ENCODE measurements at regions not wholly inside any gene's neighbourhood (a gene's known extent, or its start where the extent isn't known, plus 50 kb on each side); places are given as distances from the start of the nearest gene placed in this dataset.

- intact Hi-C loops (cut with micrococcal nuclease), result no loop called here
- H3K4me3 Mint-ChIP-seq, result no peak overlapping the region
- H3K27me3 Mint-ChIP-seq (ENCODE audit: insufficient read depth), result no peaks in the 10 kb centered on the region
- no peak for DNase-seq (ENCODE audit: low spot score)
- no peaks in the 10 kb centered on the region for H3K36me3 Mint-ChIP-seq (ENCODE audit: low read depth)
- no peaks in the 10 kb centered on the region for H3K4me1 Mint-ChIP-seq (ENCODE audit: low read depth)
- H3K9me3 Mint-ChIP-seq, result no peaks in the 10 kb centered on the region
- no peak overlapping the region for H3K27ac Mint-ChIP-seq
Observed at GRCh38 chr18:37716106-37716735, 150.6 kb upstream of the CELF4 start.

- no peaks in the 10 kb centered on the region for H3K27me3 Mint-ChIP-seq (ENCODE audit: insufficient read depth)
- no peaks in the 10 kb centered on the region for H3K36me3 Mint-ChIP-seq (ENCODE audit: low read depth)
- H3K4me1 Mint-ChIP-seq (ENCODE audit: low read depth), result no peaks in the 10 kb centered on the region
- intact Hi-C loops (cut with micrococcal nuclease), result no loop called here
- H3K27ac Mint-ChIP-seq, result no peak overlapping the region
- DNase-seq (ENCODE audit: low spot score), result no peak
- H3K9me3 Mint-ChIP-seq, result no peaks in the 10 kb centered on the region
- no peak overlapping the region for H3K4me3 Mint-ChIP-seq
Observed at GRCh38 chr18:37714691-37715090, 149.1 kb upstream of the CELF4 start.

GRCh38 chr18:37712776-37713175 lies 147.2 kb upstream of the CELF4 start:
- intact Hi-C loops (cut with micrococcal nuclease), result no loop called here
- no peaks in the 10 kb centered on the region for H3K27me3 Mint-ChIP-seq (ENCODE audit: insufficient read depth)

GRCh38 chr18:37711766-37712505 lies 146.3 kb upstream of the CELF4 start:
- no peaks in the 10 kb centered on the region for H3K36me3 Mint-ChIP-seq (ENCODE audit: low read depth)
- H3K27ac Mint-ChIP-seq, result no peak overlapping the region
- no peaks in the 10 kb centered on the region for H3K4me1 Mint-ChIP-seq (ENCODE audit: low read depth)
- no peaks in the 10 kb centered on the region for H3K27me3 Mint-ChIP-seq (ENCODE audit: insufficient read depth)
- DNase-seq (ENCODE audit: low spot score), result no peak
- intact Hi-C loops (cut with micrococcal nuclease), result no loop called here
- no peaks in the 10 kb centered on the region for H3K9me3 Mint-ChIP-seq
- no peak overlapping the region for H3K4me3 Mint-ChIP-seq

More at GRCh38 chr18:37712776-37713175, 147.2 kb upstream of the CELF4 start:
- no peak overlapping the region for H3K27ac Mint-ChIP-seq
- H3K4me3 Mint-ChIP-seq, result no peak overlapping the region
- no peaks in the 10 kb centered on the region for H3K4me1 Mint-ChIP-seq (ENCODE audit: low read depth)
- no peaks in the 10 kb centered on the region for H3K36me3 Mint-ChIP-seq (ENCODE audit: low read depth)
- H3K9me3 Mint-ChIP-seq, result no peaks in the 10 kb centered on the region
- no peak for DNase-seq (ENCODE audit: low spot score)

- Mint-ChIP-seq H3K4me1 (ENCODE audit: low read depth) (no peaks in the 10 kb centered on the region), H3K9me3 (no peaks in the 10 kb centered on the region), H3K27ac (no peak overlapping the region), H3K27me3 (ENCODE audit: insufficient read depth) (no peaks in the 10 kb centered on the region), H3K36me3 (ENCODE audit: low read depth) (no peaks in the 10 kb centered on the region), H3K4me3 (no peak overlapping the region)
- no peak for DNase-seq (ENCODE audit: low spot score)
- intact Hi-C loops (cut with micrococcal nuclease), result no loop called here
Observed at GRCh38 chr18:37710726-37711125, 145.1 kb upstream of the CELF4 start.

- DNase-seq (ENCODE audit: low spot score), result no peak
- H3K36me3 Mint-ChIP-seq (ENCODE audit: low read depth), result no peaks in the 10 kb centered on the region
- H3K4me1 Mint-ChIP-seq (ENCODE audit: low read depth), result no peaks in the 10 kb centered on the region
- no peak overlapping the region for H3K27ac Mint-ChIP-seq
- no peak overlapping the region for H3K4me3 Mint-ChIP-seq
- intact Hi-C loops (cut with micrococcal nuclease), result no loop called here
- no peaks in the 10 kb centered on the region for H3K9me3 Mint-ChIP-seq
- no peaks in the 10 kb centered on the region for H3K27me3 Mint-ChIP-seq (ENCODE audit: insufficient read depth)
Observed at GRCh38 chr18:37709740-37710139, 144.1 kb upstream of the CELF4 start.

GRCh38 chr18:37705016-37705415 lies 139.4 kb upstream of the CELF4 start:
- Mint-ChIP-seq H3K27me3 (ENCODE audit: insufficient read depth) (no peaks in the 10 kb centered on the region), H3K27ac (no peak overlapping the region), H3K36me3 (ENCODE audit: low read depth) (no peaks in the 10 kb centered on the region), H3K9me3 (no peaks in the 10 kb centered on the region), H3K4me1 (ENCODE audit: low read depth) (no peaks in the 10 kb centered on the region), H3K4me3 (no peak overlapping the region)
- intact Hi-C loops (cut with micrococcal nuclease), result no loop called here
- DNase-seq (ENCODE audit: low spot score), result no peak

- Mint-ChIP-seq H3K27ac (no peak overlapping the region), H3K4me1 (ENCODE audit: low read depth) (no peaks in the 10 kb centered on the region), H3K9me3 (no peaks in the 10 kb centered on the region), H3K4me3 (no peak overlapping the region), H3K36me3 (ENCODE audit: low read depth) (no peaks in the 10 kb centered on the region), H3K27me3 (ENCODE audit: insufficient read depth) (no peaks in the 10 kb centered on the region)
- intact Hi-C loops (cut with micrococcal nuclease), result no loop called here
- DNase-seq (ENCODE audit: low spot score), result no peak
Observed at GRCh38 chr18:37702841-37703240, 137.2 kb upstream of the CELF4 start.

- Mint-ChIP-seq H3K4me1 (ENCODE audit: low read depth) (no peaks in the 10 kb centered on the region), H3K27ac (no peak overlapping the region), H3K36me3 (ENCODE audit: low read depth) (no peaks in the 10 kb centered on the region), H3K4me3 (no peak overlapping the region), H3K9me3 (no peaks in the 10 kb centered on the region), H3K27me3 (ENCODE audit: insufficient read depth) (no peaks in the 10 kb centered on the region)
- intact Hi-C loops (cut with micrococcal nuclease), result no loop called here
- no peak for DNase-seq (ENCODE audit: low spot score)
Observed at GRCh38 chr18:37701967-37702366, 136.4 kb upstream of the CELF4 start.

- no peak overlapping the region for H3K27ac Mint-ChIP-seq
- H3K36me3 Mint-ChIP-seq (ENCODE audit: low read depth), result no peaks in the 10 kb centered on the region
- H3K4me1 Mint-ChIP-seq (ENCODE audit: low read depth), result no peaks in the 10 kb centered on the region
- intact Hi-C loops (cut with micrococcal nuclease), result no loop called here
- no peaks in the 10 kb centered on the region for H3K27me3 Mint-ChIP-seq (ENCODE audit: insufficient read depth)
- no peak for DNase-seq (ENCODE audit: low spot score)
- no peaks in the 10 kb centered on the region for H3K9me3 Mint-ChIP-seq
- no peak overlapping the region for H3K4me3 Mint-ChIP-seq
Observed at GRCh38 chr18:37698508-37699040, 133.0 kb upstream of the CELF4 start.

- Mint-ChIP-seq H3K27ac (no peak overlapping the region), H3K36me3 (ENCODE audit: low read depth) (no peaks in the 10 kb centered on the region), H3K9me3 (no peaks in the 10 kb centered on the region), H3K4me3 (no peak overlapping the region), H3K27me3 (ENCODE audit: insufficient read depth) (no peaks in the 10 kb centered on the region), H3K4me1 (ENCODE audit: low read depth) (no peaks in the 10 kb centered on the region)
- intact Hi-C loops (cut with micrococcal nuclease), result no loop called here
- DNase-seq (ENCODE audit: low spot score), result no peak
Observed at GRCh38 chr18:37694516-37694915, 128.9 kb upstream of the CELF4 start.

- Mint-ChIP-seq H3K9me3 (no peaks in the 10 kb centered on the region), H3K4me1 (ENCODE audit: low read depth) (no peaks in the 10 kb centered on the region), H3K27me3 (ENCODE audit: insufficient read depth) (no peaks in the 10 kb centered on the region), H3K4me3 (no peak overlapping the region), H3K27ac (no peak overlapping the region), H3K36me3 (ENCODE audit: low read depth) (no peaks in the 10 kb centered on the region)
- DNase-seq (ENCODE audit: low spot score), result no peak
- intact Hi-C loops (cut with micrococcal nuclease), result no loop called here
Observed at GRCh38 chr18:37691162-37691561, 125.6 kb upstream of the CELF4 start.

GRCh38 chr18:37689841-37690240 lies 124.2 kb upstream of the CELF4 start:
- Mint-ChIP-seq H3K27ac (no peak overlapping the region), H3K36me3 (ENCODE audit: low read depth) (no peaks in the 10 kb centered on the region), H3K27me3 (ENCODE audit: insufficient read depth) (no peaks in the 10 kb centered on the region), H3K9me3 (no peaks in the 10 kb centered on the region), H3K4me3 (no peak overlapping the region), H3K4me1 (ENCODE audit: low read depth) (no peaks in the 10 kb centered on the region)
- intact Hi-C loops (cut with micrococcal nuclease), result no loop called here
- no peak for DNase-seq (ENCODE audit: low spot score)

Data from activated T-helper 1 cell treated with anti-CD3 and anti-CD28 coated beads, Interleukin-12 subunit alpha, Interleukin-12 subunit beta, Interleukin-2, Interleukin-4 antibody, amounts not matched to agents 30 ng/mL and 10 ng/mL and 1 ng/mL, durations not matched to agents 14 hours and 24 hours and 36 hours (primary cell).